ENCODE measurements at regions not wholly inside any gene's neighbourhood (a gene's known extent, or its start where the extent isn't known, plus 50 kb on each side); places are given as distances from the start of the nearest gene placed in this dataset.

- TF ChIP-seq MGA (IDR thresholded peaks at IDR 0.05) (no peak), SNRNP70 (optimal IDR thresholded peaks at IDR 0.05; ENCODE audit: low read depth, low read length) (no peak), ARID3B (CRISPR knock-in tag; IDR thresholded peaks at IDR 0.05; ENCODE audit: borderline replicate concordance) (no peak), TARDBP (IDR thresholded peaks at IDR 0.05) (no peak), SMARCA5 (IDR thresholded peaks at IDR 0.05) (no peak), ARID2 (IDR thresholded peaks at IDR 0.05) (peak; percentile 48; the same call in 1 of the 2 replicates), FUS (optimal IDR thresholded peaks at IDR 0.05; ENCODE audit: low read depth, low read length) (no peak), ZKSCAN3 (CRISPR knock-in tag; IDR thresholded peaks at IDR 0.05) (no peak), JUNB (CRISPR knock-in tag; conservative IDR thresholded peaks at IDR 0.05) (no peak), FOXJ2 (tag; IDR thresholded peaks at IDR 0.05) (no peak), SMC3 (conservative IDR thresholded peaks at IDR 0.05; ENCODE audit: insufficient read depth, low read depth, low read length) (peak; percentile 87), CTCF (IDR thresholded peaks at IDR 0.05 in 2 of 3, conservative IDR thresholded peaks at IDR 0.05 in 1 of 3; ENCODE audit: insufficient read depth in 2 of 3, low read depth in 1 of 3, low read length in 3 of 3) (peak; percentile 72 to 86 (median 76)), HEY1 (CRISPR knock-in tag; IDR thresholded peaks at IDR 0.05; ENCODE audit: borderline replicate concordance) (no peak), KLF16 (IDR thresholded peaks at IDR 0.05) (peak; percentile 50; the same call in 1 of the 2 replicates), NR2F6 (CRISPR knock-in tag; IDR thresholded peaks at IDR 0.05) (no peak)
Measured at GRCh38 chr6:122530440-122531046, 58.9 kb upstream of the SERINC1 start (continued).
